Activated CD4-positive, alpha-beta T cell treated with anti-CD3 and anti-CD28 coated beads, Interleukin-2, amount 50 U/mL, for 16 hours (primary cell): ENCODE measurements at regions not wholly inside any gene's neighbourhood (a gene's known extent, or its start where the extent isn't known, plus 50 kb on each side); places are given as distances from the start of the nearest gene placed in this dataset.

Experiments used
- DNase-seq: peaks from one replicate; pipeline ENCODE4 v3.0.0-alpha.2; 2020

GRCh38 chr5:11955331-11955730, 51.1 kb upstream of the CTNND2 start:
- DNase-seq = no peak
